Spleen (tissue), 11 donors: ENCODE measurements at regions not wholly inside any gene's neighbourhood (a gene's known extent, or its start where the extent isn't known, plus 50 kb on each side); places are given as distances from the start of the nearest gene placed in this dataset.

Experiments
- DNase-seq: peaks from one replicate; pipeline ENCODE4 v3.0.0-alpha.2; 2020
- H3K27ac ChIP-seq, 8 donors: fragments of 200-600 bp; sonication (generic) in 7 of 8; 1 replicate in 4 of 8; 2 replicates in 4 of 8; pipeline versions ENCODE4 v1.5.0 to v1.8.0; 2016 to 2021; ENCODE audit warnings: inconsistent platforms in 4 of 8, mild to moderate bottlenecking in 4 of 8, moderate library complexity in 1 of 8
- H3K27me3 ChIP-seq, 7 donors: fragments of 200-600 bp; sonication (generic) in 6 of 7; replicated peaks in 1 of 7; 1 replicate in 4 of 7; 2 replicates in 3 of 7; pipeline versions ENCODE4 v1.5.0 to v1.8.0; 2016 to 2021; ENCODE audit warnings: inconsistent platforms in 3 of 7, mild to moderate bottlenecking in 1 of 7
- H3K36me3 ChIP-seq, 6 donors: fragments of 200-600 bp; sonication (generic) in 5 of 6; 1 replicate in 4 of 6; 2 replicates in 2 of 6; pipeline versions ENCODE4 v1.5.0 to v1.8.0; 2016 to 2021; ENCODE audit warnings: inconsistent platforms in 2 of 6
- H3K4me1 ChIP-seq, 6 donors: fragments of 200-600 bp; sonication (generic) in 5 of 6; 1 replicate in 3 of 6; 2 replicates in 3 of 6; pipeline versions ENCODE4 v1.5.0 to v1.8.0; 2016 to 2021; ENCODE audit warnings: inconsistent platforms in 3 of 6
- H3K4me3 ChIP-seq, 8 donors: fragments of 200-600 bp; sonication (generic) in 7 of 8; 1 replicate in 4 of 8; 2 replicates in 4 of 8; pipeline versions ENCODE4 v1.5.0 to v1.8.0; 2016 to 2021; ENCODE audit warnings: inconsistent platforms in 4 of 8, mild to moderate bottlenecking in 4 of 8, moderate library complexity in 2 of 8
- H3K9me3 ChIP-seq, 8 donors: fragments of 200-600 bp; sonication (generic) in 7 of 8; 1 replicate in 4 of 8; 2 replicates in 4 of 8; pipeline versions ENCODE4 v1.5.0 to v1.8.0; 2016 to 2021; ENCODE audit warnings: inconsistent platforms in 4 of 8
- CTCF ChIP-seq, 11 experiments: fragments of 200-600 bp in 7 of 11; fragments of 450-650 bp in 4 of 11; sonication (generic) in 4 of 11; IDR thresholded peaks in 8 of 11; conservative IDR thresholded peaks in 3 of 11; 1 replicate in 7 of 11; 2 replicates in 4 of 11; pipeline versions ENCODE4 v1.4.0 to v1.8.0; 2016 to 2021; ENCODE audit warnings: antibody characterized with exemption in 11 of 11, inconsistent platforms in 4 of 11, mild to moderate bottlenecking in 1 of 11
- POLR2A ChIP-seq, 3 donors: fragments of 450-650 bp; IDR thresholded peaks; one replicate each; pipeline ENCODE4 v1.5.1; 2017; ENCODE audit warnings: antibody characterized with exemption in 3 of 3, mild to moderate bottlenecking in 1 of 3
- POLR2AphosphoS5 ChIP-seq, 3 donors: sonication (generic); formaldehyde crosslinking; IDR thresholded peaks; one replicate each; pipeline ENCODE4 v1.5.1; 2017; ENCODE audit warnings: antibody characterized with exemption in 3 of 3
- WGBS, 5 donors: extraction: QIAGEN DNeasy Blood & Tissue Kit in 3 of 5; methylation state at CpG; one replicate each; pipeline versions ENCODE4 v1.1.5 to v1.1.7; 2013 to 2018; 5-methylcytosine and 5-hydroxymethylcytosine counted together
- intact Hi-C: fragments of 100-400 bp; cut with DNase I; formaldehyde crosslinking; loops from one replicate; pipeline ENCODE4 v1.15.0; 2023; ENCODE audit warnings: low total_unique reads
- microRNA-seq, 3 donors: library from miRNA; unstranded; fragments of <30 nt; microRNA quantifications; one replicate each; pipeline versions ENCODE4 to v1.1.0, GENCODE V29; 2019 to 2020
- small RNA-seq, 4 donors: library from RNA; depleted of rRNA; stranded (forward); fragments of <200 nt; gene quantifications; one replicate each; pipeline ENCODE3, GENCODE V24; 2016
- donor health status: healthy with polysubstance abuse.
- donor health status: DM: no; HTN: no; CAD: no; lungs with moderate emphysema.
- donor health status: DM: no; HTN: no; CAD: no.
- donor health status: Bipolar disorder and iron deficiency.
- donor health status: healthy.
- donor health status: DM: no; HTN: no; CAD: no.
- donor health status: DM: yes; HTN: yes; CAD: no.

DNA sequence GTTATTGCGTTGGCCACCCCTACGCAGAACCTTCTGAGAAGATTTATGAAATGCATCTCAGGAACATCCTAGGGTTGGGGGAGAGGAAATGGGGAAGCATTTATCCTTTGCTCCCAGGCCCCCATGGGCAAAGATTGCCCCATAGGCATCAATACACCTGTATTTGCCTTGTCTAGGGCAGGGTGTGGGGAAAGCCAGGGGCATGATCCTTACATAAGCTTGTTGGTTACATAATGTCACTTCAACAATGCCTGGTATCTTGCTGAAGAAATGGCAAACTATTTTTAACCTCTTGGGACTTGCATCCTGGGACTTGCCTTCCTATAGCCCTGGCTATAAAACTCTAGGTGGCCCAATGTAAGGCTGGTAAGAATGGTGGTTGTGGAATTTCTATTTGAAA is 53.9 kb upstream of the SPRED2 start:
- no peak for DNase-seq
- 95 to 100% (median 97%) methylated on average over 2 of the region's 2 CpGs for WGBS, 5 donors
- no peak overlapping the region for H3K4me3 ChIP-seq
- H3K27ac ChIP-seq = no peak overlapping the region
- H3K36me3 ChIP-seq = no peaks in the 10 kb centered on the region
- H3K9me3 ChIP-seq = peaks cover 0 to 27% (median 10%) of the 10 kb centered on the region in 8 donors
- peaks cover 0 to 3% (median 0%) of the 10 kb centered on the region in 6 donors for H3K4me1 ChIP-seq
- H3K27me3 ChIP-seq = peaks cover 0 to 6% (median 0%) of the 10 kb centered on the region in 7 donors
- TF ChIP-seq POLR2AphosphoS5 (IDR thresholded peaks at IDR 0.05) (no peak), CTCF (IDR thresholded peaks at IDR 0.05 in 8 of 11, conservative IDR thresholded peaks at IDR 0.05 in 3 of 11) (no peak), POLR2A (IDR thresholded peaks at IDR 0.05) (no peak)
- intact Hi-C loops = no loop called here

- intact Hi-C loops = no loop called here
Observed at GRCh38 chr2:65485839-65486238, 53.4 kb upstream of the SPRED2 start.

GRCh38 chr2:65483763-65484162 is 51.4 kb upstream of the SPRED2 start:
- Histone ChIP-seq H3K36me3 (no peaks in the 10 kb centered on the region), H3K27ac (no peak overlapping the region), H3K27me3 (peaks cover 0 to 4% (median 0%) of the 10 kb centered on the region in 7 donors), H3K4me3 (no peak overlapping the region), H3K4me1 (peaks cover 0 to 7% (median 0%) of the 10 kb centered on the region in 6 donors), H3K9me3 (peaks cover 0 to 16% (median 8%) of the 10 kb centered on the region in 8 donors)
- WGBS, 5 donors = 82 to 93% (median 85%) methylated on average over 4 of the region's 4 CpGs
- DNase-seq = no peak
- intact Hi-C loops = no loop called here
- no peak for TF ChIP-seq POLR2A (IDR thresholded peaks at IDR 0.05)
- TF ChIP-seq POLR2AphosphoS5 (IDR thresholded peaks at IDR 0.05) = no peak
- no peak for TF ChIP-seq CTCF (IDR thresholded peaks at IDR 0.05 in 8 of 11, conservative IDR thresholded peaks at IDR 0.05 in 3 of 11)

More at GRCh38 chr2:65485839-65486238, 53.4 kb upstream of the SPRED2 start:
- H3K36me3 ChIP-seq = no peaks in the 10 kb centered on the region
- peaks cover 0 to 6% (median 0%) of the 10 kb centered on the region in 7 donors for H3K27me3 ChIP-seq
- no peak for DNase-seq
- 93 to 96% (median 94%) methylated on average over 5 of the region's 5 CpGs for WGBS, 5 donors
- H3K4me3 ChIP-seq = no peak overlapping the region
- H3K9me3 ChIP-seq = peaks cover 0 to 27% (median 10%) of the 10 kb centered on the region in 8 donors
- TF ChIP-seq POLR2A (IDR thresholded peaks at IDR 0.05) = no peak
- TF ChIP-seq CTCF (IDR thresholded peaks at IDR 0.05 in 8 of 11, conservative IDR thresholded peaks at IDR 0.05 in 3 of 11) = no peak
- TF ChIP-seq POLR2AphosphoS5 (IDR thresholded peaks at IDR 0.05) = no peak
- H3K4me1 ChIP-seq = no peaks in the 10 kb centered on the region
- no peak overlapping the region for H3K27ac ChIP-seq

- H3K4me3 ChIP-seq = no peak overlapping the region
- 89 to 97% (median 95%) methylated on average over 3 of the region's 3 CpGs for WGBS, 5 donors
- peaks cover 0 to 10% (median 0%) of the 10 kb centered on the region in 6 donors for H3K4me1 ChIP-seq
- peaks cover 0 to 4% (median 0%) of the 10 kb centered on the region in 7 donors for H3K27me3 ChIP-seq
- peaks cover 0 to 8% (median 2%) of the 10 kb centered on the region in 8 donors for H3K9me3 ChIP-seq
- TF ChIP-seq POLR2A (IDR thresholded peaks at IDR 0.05) (no peak), CTCF (IDR thresholded peaks at IDR 0.05 in 8 of 11, conservative IDR thresholded peaks at IDR 0.05 in 3 of 11) (no peak), POLR2AphosphoS5 (IDR thresholded peaks at IDR 0.05) (no peak)
- no peaks in the 10 kb centered on the region for H3K36me3 ChIP-seq
- DNase-seq = no peak
- intact Hi-C loops = no loop called here
- H3K27ac ChIP-seq = no peak overlapping the region
Observed at GRCh38 chr2:65482971-65483370, 50.6 kb upstream of the SPRED2 start.

Small RNAs in the stretch of these regions (microRNA-seq; reads per million reads assigned to microRNA genes)
- gene MIR4778 = 0 reads per million in 3 donors

Small RNAs in the stretch of these regions (small RNA-seq; reads per million reads assigned to genes)
- gene MIR4778 = 0 reads per million in 4 donors
- gene RN7SL635P = 0 reads per million in 4 donors
- gene VTRNA2-2P = 0 reads per million in 4 donors
